Right atrium auricular region (tissue), 2 donors: ENCODE measurements at regions not wholly inside any gene's neighbourhood (a gene's known extent, or its start where the extent isn't known, plus 50 kb on each side); places are given as distances from the start of the nearest gene placed in this dataset.
"Not testable (repeated sequence)": the region's sequence is repeated elsewhere in the genome, so short reads cannot be mapped to it uniquely, and the experiment has no call there.

Experiments
- DNase-seq: peaks from one replicate; pipeline ENCODE4 v3.0.0-alpha.2; 2019; ENCODE audit warnings: low spot score
- H3K27ac ChIP-seq, 2 donors: fragments of 200-600 bp; sonication (generic); 1 replicate in 1 of 2; 2 replicates in 1 of 2; pipeline ENCODE4 v1.5.1; 2016 to 2019
- H3K27me3 ChIP-seq, 2 donors: fragments of 200-600 bp; sonication (generic); one replicate each; pipeline versions ENCODE4 v1.5.1 to v1.6.0; 2017 to 2019
- H3K36me3 ChIP-seq: fragments of 200-600 bp; sonication (generic); one replicate; pipeline ENCODE4 v1.5.1; 2016
- H3K4me1 ChIP-seq, 2 donors: fragments of 200-600 bp; sonication (generic); one replicate each; pipeline versions ENCODE4 v1.5.1 to v1.6.0; 2017 to 2019
- H3K4me3 ChIP-seq, 2 donors: fragments of 200-600 bp; sonication (generic); 1 replicate in 1 of 2; 2 replicates in 1 of 2; pipeline ENCODE4 v1.5.1; 2017 to 2019; ENCODE audit warnings: mild to moderate bottlenecking in 1 of 2, moderate library complexity in 1 of 2
- H3K9me3 ChIP-seq, 2 donors: fragments of 200-600 bp; sonication (generic); one replicate each; pipeline ENCODE4 v1.5.1; 2019
- TF ChIP-seq, protein P1 (sequence below), 2 donors: fragments of 200-600 bp; sonication (generic); IDR thresholded peaks; one replicate each; pipeline ENCODE4 v1.5.1; 2019; ENCODE audit warnings: antibody characterized with exemption in 2 of 2

- Histone ChIP-seq H3K27ac (no peak overlapping the region), H3K4me3 (no peak overlapping the region), H3K9me3 (no peaks in the 10 kb centered on the region), H3K36me3 (no peaks in the 10 kb centered on the region), H3K27me3 (no peaks in the 10 kb centered on the region), H3K4me1 (no peaks in the 10 kb centered on the region)
- TF ChIP-seq, protein P1, sequence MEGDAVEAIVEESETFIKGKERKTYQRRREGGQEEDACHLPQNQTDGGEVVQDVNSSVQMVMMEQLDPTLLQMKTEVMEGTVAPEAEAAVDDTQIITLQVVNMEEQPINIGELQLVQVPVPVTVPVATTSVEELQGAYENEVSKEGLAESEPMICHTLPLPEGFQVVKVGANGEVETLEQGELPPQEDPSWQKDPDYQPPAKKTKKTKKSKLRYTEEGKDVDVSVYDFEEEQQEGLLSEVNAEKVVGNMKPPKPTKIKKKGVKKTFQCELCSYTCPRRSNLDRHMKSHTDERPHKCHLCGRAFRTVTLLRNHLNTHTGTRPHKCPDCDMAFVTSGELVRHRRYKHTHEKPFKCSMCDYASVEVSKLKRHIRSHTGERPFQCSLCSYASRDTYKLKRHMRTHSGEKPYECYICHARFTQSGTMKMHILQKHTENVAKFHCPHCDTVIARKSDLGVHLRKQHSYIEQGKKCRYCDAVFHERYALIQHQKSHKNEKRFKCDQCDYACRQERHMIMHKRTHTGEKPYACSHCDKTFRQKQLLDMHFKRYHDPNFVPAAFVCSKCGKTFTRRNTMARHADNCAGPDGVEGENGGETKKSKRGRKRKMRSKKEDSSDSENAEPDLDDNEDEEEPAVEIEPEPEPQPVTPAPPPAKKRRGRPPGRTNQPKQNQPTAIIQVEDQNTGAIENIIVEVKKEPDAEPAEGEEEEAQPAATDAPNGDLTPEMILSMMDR (IDR thresholded peaks at IDR 0.05): no peak
- DNase-seq: no peak
Observed at GRCh38 chr18:41642756-41643155, 312.3 kb upstream of the PIK3C3 start.

GRCh38 chr18:41639218-41639617 is 315.8 kb upstream of the PIK3C3 start:
- no peaks in the 10 kb centered on the region for H3K9me3 ChIP-seq
- H3K4me1 ChIP-seq: no peaks in the 10 kb centered on the region
- no peak overlapping the region for H3K4me3 ChIP-seq
- no peak overlapping the region for H3K27ac ChIP-seq
- no peaks in the 10 kb centered on the region for H3K27me3 ChIP-seq
- H3K36me3 ChIP-seq: no peaks in the 10 kb centered on the region
- DNase-seq: no peak
- TF ChIP-seq, protein P1 (IDR thresholded peaks at IDR 0.05): no peak

GRCh38 chr18:41631723-41632285 is 323.2 kb upstream of the PIK3C3 start:
- not testable (repeated sequence) for H3K4me1 ChIP-seq, H3K27me3 ChIP-seq, H3K27ac ChIP-seq, H3K36me3 ChIP-seq, H3K4me3 ChIP-seq, H3K9me3 ChIP-seq, DNase-seq

DNA sequence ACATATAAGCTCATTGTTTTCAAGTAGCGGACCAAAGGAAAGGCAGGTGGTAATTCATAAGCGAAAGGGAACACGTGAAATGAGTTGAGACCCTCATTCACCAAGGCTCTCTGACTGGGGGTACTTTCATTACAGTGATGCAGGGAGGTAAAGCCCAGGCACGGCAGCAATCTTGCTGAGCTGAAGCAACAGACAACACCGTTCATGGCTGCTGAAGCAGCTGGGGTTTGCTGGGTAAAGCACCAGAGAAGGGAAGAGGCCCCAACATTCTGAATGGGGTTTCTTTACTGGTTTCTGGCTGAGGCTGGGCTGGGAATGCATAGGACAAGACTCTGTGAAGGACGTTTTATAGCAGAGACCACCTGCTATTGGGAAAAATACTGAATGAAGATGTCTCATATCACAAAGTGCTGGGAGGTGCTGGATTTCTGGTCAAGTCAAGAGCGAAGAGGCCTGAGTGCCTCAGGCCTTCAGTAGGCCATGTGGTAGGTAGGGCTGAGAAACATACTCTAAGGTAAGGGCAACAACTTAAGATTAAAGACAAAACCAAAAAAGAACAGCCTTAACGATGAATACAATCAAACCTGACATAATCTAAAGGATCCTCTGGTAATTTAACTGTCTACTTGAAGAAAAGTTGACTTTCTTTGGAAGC is 324.7 kb upstream of the PIK3C3 start:
- no peaks in the 10 kb centered on the region for H3K9me3 ChIP-seq
- H3K27me3 ChIP-seq: no peaks in the 10 kb centered on the region
- DNase-seq: no peak
- TF ChIP-seq, protein P1 (IDR thresholded peaks at IDR 0.05): no peak
- H3K4me1 ChIP-seq: no peaks in the 10 kb centered on the region
- no peak overlapping the region for H3K27ac ChIP-seq
- no peaks in the 10 kb centered on the region for H3K36me3 ChIP-seq
- no peak overlapping the region for H3K4me3 ChIP-seq

GRCh38 chr18:41624460-41624859 is 330.6 kb upstream of the PIK3C3 start:
- TF ChIP-seq, protein P1 (IDR thresholded peaks at IDR 0.05): no peak
- Histone ChIP-seq H3K36me3 (no peaks in the 10 kb centered on the region), H3K27me3 (no peaks in the 10 kb centered on the region), H3K4me3 (no peak overlapping the region), H3K27ac (no peak overlapping the region), H3K4me1 (no peaks in the 10 kb centered on the region), H3K9me3 (no peaks in the 10 kb centered on the region)
- DNase-seq: no peak

GRCh38 chr18:41621177-41621576 is 333.9 kb upstream of the PIK3C3 start:
- no peak for DNase-seq
- H3K4me1 ChIP-seq: no peaks in the 10 kb centered on the region
- H3K9me3 ChIP-seq: no peaks in the 10 kb centered on the region
- TF ChIP-seq, protein P1 (IDR thresholded peaks at IDR 0.05): no peak
- no peak overlapping the region for H3K27ac ChIP-seq
- H3K27me3 ChIP-seq: no peaks in the 10 kb centered on the region
- no peak overlapping the region for H3K4me3 ChIP-seq
- H3K36me3 ChIP-seq: no peaks in the 10 kb centered on the region
